H1 (cell line): ENCODE measurements at regions not wholly inside any gene's neighbourhood (a gene's known extent, or its start where the extent isn't known, plus 50 kb on each side); places are given as distances from the start of the nearest gene placed in this dataset.

Experiments
- CTCF ChIA-PET: fragments of 300-600 bp; sonication (Branson Sonifier 250); formaldehyde crosslinking; loops from one replicate; lab custom pipeline; 2021; ENCODE audit not compliant: partially characterized antibody; lab: Charles Lee
- POLR2A ChIA-PET: fragments of 300-600 bp; sonication (Branson Sonifier 250); formaldehyde crosslinking; loops from one replicate; lab custom pipeline; 2021; ENCODE audit warnings: inconsistent platforms; ENCODE audit not compliant: partially characterized antibody; lab: Charles Lee
- DNase-seq, 2 experiments: peaks; one replicate each; pipeline versions ENCODE4 v3.0.0 to v3.0.0-alpha.2; 2010 to 2022; ENCODE audit warnings: low spot score in 2 of 2, low read depth in 1 of 2, mixed read lengths in 1 of 2
- FAIRE-seq: peaks from 2 replicates; lab custom pipeline; 2011; peaks lifted over from hg19 to GRCh38; lab: Jason Lieb, UNC
- H2AFZ ChIP-seq: 2 replicates; pipeline ENCODE4 v1.8.1; 2012; ENCODE audit warnings: low read length, inconsistent platforms
- H2AK5ac ChIP-seq: 2 replicates; pipeline ENCODE4 v1.6.1; 2013; ENCODE audit warnings: low read depth, low read length
- H2BK120ac ChIP-seq: replicated peaks from 2 replicates; pipeline ENCODE3; 2013; ENCODE audit warnings: low read depth, low read length, inconsistent platforms
- H2BK12ac ChIP-seq: 2 replicates; pipeline ENCODE4 v1.6.1; 2013; ENCODE audit warnings: low read depth, low read length
- H2BK15ac ChIP-seq: 2 replicates; pipeline ENCODE4 v1.6.1; 2013; ENCODE audit warnings: low read length
- H2BK20ac ChIP-seq: 2 replicates; pipeline ENCODE4 v1.6.1; 2013; ENCODE audit warnings: low read length
- H2BK5ac ChIP-seq: 2 replicates; pipeline ENCODE4 v1.6.1; 2013; ENCODE audit warnings: low read depth, low read length
- H3K14ac ChIP-seq: 2 replicates; pipeline ENCODE4 v1.6.1; 2013; ENCODE audit warnings: inconsistent platforms; ENCODE audit not compliant: insufficient read length
- H3K18ac ChIP-seq: 2 replicates; pipeline ENCODE4 v1.6.1; 2013; ENCODE audit warnings: low read length; ENCODE audit errors: extremely low read depth
- H3K23ac ChIP-seq: 2 replicates; pipeline ENCODE4 v1.6.1; 2013; ENCODE audit warnings: inconsistent platforms; ENCODE audit not compliant: insufficient read length
- H3K23me2 ChIP-seq: 2 replicates; pipeline ENCODE4 v1.6.1; 2013; ENCODE audit warnings: low read depth, low read length
- H3K27ac ChIP-seq: 2 replicates; pipeline ENCODE4 v1.6.1; 2011; ENCODE audit warnings: low read depth, low read length, inconsistent platforms
- H3K27me3 ChIP-seq, 4 experiments: replicated peaks in 1 of 4; 1 replicate in 1 of 4; 2 replicates in 3 of 4; pipeline versions ENCODE4 v1.6.1 to v1.8.1; 2011 to 2013; ENCODE audit warnings: low read length in 3 of 4, mild to moderate bottlenecking in 3 of 4, inconsistent platforms in 2 of 4, mixed read lengths in 2 of 4, moderate library complexity in 1 of 4; ENCODE audit not compliant: control insufficient read depth in 3 of 4, insufficient read depth in 3 of 4; ENCODE audit errors: extremely low read depth in 1 of 4
- H3K36me3 ChIP-seq, 4 experiments: 2 replicates each; pipeline versions ENCODE4 v1.6.1 to v1.8.1; 2011 to 2013; ENCODE audit warnings: mild to moderate bottlenecking in 4 of 4, low read length in 3 of 4, moderate library complexity in 2 of 4, control low read depth in 1 of 4, inconsistent platforms in 1 of 4; ENCODE audit not compliant: insufficient read depth in 4 of 4, control insufficient read depth in 2 of 4
- H3K4ac ChIP-seq: replicated peaks from 2 replicates; pipeline ENCODE3; 2013; ENCODE audit warnings: low read length, low read depth, mixed read lengths, inconsistent platforms; ENCODE audit not compliant: insufficient read length
- H3K4me1 ChIP-seq, 4 experiments: replicated peaks in 1 of 4; 1 replicate in 1 of 4; 2 replicates in 3 of 4; pipeline versions ENCODE4 v1.6.1 to v1.8.1; 2011 to 2013; ENCODE audit warnings: low read length in 3 of 4, inconsistent platforms in 2 of 4, mixed read lengths in 1 of 4; ENCODE audit not compliant: insufficient read depth in 4 of 4, control insufficient read depth in 3 of 4
- H3K4me2 ChIP-seq, 2 experiments: 2 replicates each; pipeline versions ENCODE4 v1.6.1 to v1.8.1; 2011 to 2013; ENCODE audit warnings: low read depth in 2 of 2, low read length in 2 of 2, control low read depth in 1 of 2, inconsistent platforms in 1 of 2, mild to moderate bottlenecking in 1 of 2; ENCODE audit not compliant: insufficient read depth in 1 of 2
- H3K4me3 ChIP-seq, 4 experiments: fragments of 200-600, 300-600 bp in 1 of 4; sonication (generic), shearing (Covaris generic), sonication (Bioruptor Twin) in 1 of 4; 2 replicates each; pipeline versions ENCODE4 v1.5.1 to v1.8.1; 2011 to 2016; ENCODE audit warnings: low read length in 4 of 4, low read depth in 3 of 4, control low read depth in 2 of 4, inconsistent platforms in 2 of 4, mild to moderate bottlenecking in 2 of 4, mixed read lengths in 1 of 4, moderate library complexity in 1 of 4; ENCODE audit not compliant: insufficient read depth in 2 of 4; ENCODE audit errors: extremely low read depth in 1 of 4
- H3K56ac ChIP-seq: replicated peaks from 2 replicates; pipeline ENCODE3; 2013; ENCODE audit warnings: low read depth, mild to moderate bottlenecking, mixed read lengths, low read length, inconsistent platforms; ENCODE audit not compliant: insufficient read length
- H3K79me1 ChIP-seq: 2 replicates; pipeline ENCODE4 v1.6.1; 2013; ENCODE audit warnings: low read depth, low read length, control low read depth
- H3K79me2 ChIP-seq, 2 experiments: 2 replicates each; pipeline versions ENCODE4 v1.6.1 to v1.8.1; 2012 to 2013; ENCODE audit warnings: low read length in 2 of 2, mild to moderate bottlenecking in 2 of 2, inconsistent platforms in 1 of 2; ENCODE audit not compliant: insufficient read depth in 2 of 2, control insufficient read depth in 1 of 2
- H3K9ac ChIP-seq, 4 experiments: replicated peaks in 1 of 4; 1 replicate in 1 of 4; 2 replicates in 3 of 4; pipeline versions ENCODE4 v1.6.1 to v1.8.1; 2011 to 2013; ENCODE audit warnings: low read depth in 3 of 4, low read length in 3 of 4, control low read depth in 2 of 4, mild to moderate bottlenecking in 2 of 4, moderate library complexity in 2 of 4, inconsistent platforms in 1 of 4; ENCODE audit errors: extremely low read depth in 1 of 4
- H3K9me3 ChIP-seq, 2 experiments: 2 replicates each; pipeline versions ENCODE4 v1.6.1 to v1.8.1; 2012 to 2013; ENCODE audit warnings: mild to moderate bottlenecking in 2 of 2, moderate library complexity in 2 of 2, control low read depth in 1 of 2, inconsistent platforms in 1 of 2, low read depth in 1 of 2, low read length in 1 of 2, mixed read lengths in 1 of 2; ENCODE audit not compliant: insufficient read depth in 2 of 2
- H4K20me1 ChIP-seq, 2 experiments: replicated peaks in 1 of 2; 2 replicates each; pipeline versions ENCODE3 to v1.8.1; 2011 to 2013; ENCODE audit warnings: inconsistent platforms in 2 of 2, low read length in 2 of 2, mild to moderate bottlenecking in 1 of 2; ENCODE audit not compliant: insufficient read depth in 2 of 2, control insufficient read depth in 1 of 2
- H4K5ac ChIP-seq: 2 replicates; pipeline ENCODE4 v1.6.1; 2013; ENCODE audit warnings: low read length, low read depth, mixed read lengths, inconsistent platforms; ENCODE audit not compliant: insufficient read length
- H4K8ac ChIP-seq: 2 replicates; pipeline ENCODE4 v1.8.0; 2013; ENCODE audit warnings: mild to moderate bottlenecking, moderate library complexity, low read length, inconsistent platforms; ENCODE audit not compliant: insufficient read depth; ENCODE audit errors: extremely low read depth
- H4K91ac ChIP-seq: replicated peaks from 2 replicates; pipeline ENCODE3; 2013; ENCODE audit warnings: low read length, mixed read lengths, inconsistent platforms; ENCODE audit not compliant: insufficient read length
- ASH2L ChIP-seq: fragments of 200-600, 300-600 bp; sonication (generic); IDR thresholded peaks from one replicate; pipeline ENCODE4 v1.7.1; 2017; ENCODE audit warnings: low read length
- BACH1 ChIP-seq: IDR thresholded peaks from 2 replicates; pipeline ENCODE4 v1.6.1; 2012; ENCODE audit warnings: low read length, improper control_type of control experiment
- BCL11A ChIP-seq, 2 experiments: IDR thresholded peaks; one replicate each; pipeline ENCODE4 v1.6.1; 2011; ENCODE audit warnings: low read depth in 2 of 2, low read length in 2 of 2, mild to moderate bottlenecking in 2 of 2
- BRCA1 ChIP-seq: IDR thresholded peaks from 2 replicates; pipeline ENCODE4 v1.6.1; 2012; ENCODE audit warnings: low read depth, low read length, improper control_type of control experiment
- CBX5 ChIP-seq: fragments of 300-800, 300-1000 bp; sonication (generic); IDR thresholded peaks from 2 replicates; pipeline ENCODE4 v1.7.1; 2016; ENCODE audit warnings: antibody characterized with exemption, low read length, low read depth
- CBX8 ChIP-seq: fragments of 300-800, 300-1000 bp; sonication (generic); IDR thresholded peaks from 2 replicates; pipeline ENCODE4 v1.7.1; 2016; ENCODE audit warnings: low read depth, low read length, borderline replicate concordance
- CHD1 ChIP-seq: IDR thresholded peaks from 2 replicates; pipeline ENCODE4 v1.6.1; 2012; ENCODE audit warnings: low read depth, low read length, improper control_type of control experiment
- JUN ChIP-seq: IDR thresholded peaks from 2 replicates; pipeline ENCODE4 v1.6.1; 2011; ENCODE audit warnings: low read depth, mild to moderate bottlenecking, improper control_type of control experiment, low read length
- KDM1A ChIP-seq: fragments of 200-600, 300-600 bp; sonication (generic); IDR thresholded peaks from 2 replicates; pipeline ENCODE4 v1.7.1; 2016; ENCODE audit warnings: mild to moderate bottlenecking, low read length, borderline replicate concordance
- KDM4A ChIP-seq: IDR thresholded peaks from one replicate; pipeline ENCODE4 v1.7.1; 2012; ENCODE audit warnings: low read depth, mild to moderate bottlenecking, moderate library complexity, low read length, inconsistent platforms; ENCODE audit not compliant: severe bottlenecking
- POLR2AphosphoS5 ChIP-seq: IDR thresholded peaks from 2 replicates; pipeline ENCODE4 v1.6.1; 2011; ENCODE audit warnings: low read depth, low read length
- RNF2 ChIP-seq: fragments of 200-900, 300-1000 bp; sonication (generic); IDR thresholded peaks from 2 replicates; pipeline ENCODE4 v1.7.1; 2016; ENCODE audit warnings: borderline replicate concordance, low read depth, mild to moderate bottlenecking, antibody characterized with exemption, low read length; ENCODE audit not compliant: poor library complexity, severe bottlenecking; ENCODE audit errors: missing control alignments
- SIRT6 ChIP-seq: IDR thresholded peaks from one replicate; pipeline ENCODE4 v1.7.1; 2012; ENCODE audit warnings: low read length, inconsistent platforms
- SP1 ChIP-seq: IDR thresholded peaks from 2 replicates; pipeline ENCODE4 v1.6.1; 2011; ENCODE audit warnings: low read depth, low read length
- TBP ChIP-seq: IDR thresholded peaks from 2 replicates; pipeline ENCODE4 v1.6.1; 2011; ENCODE audit warnings: low read depth, low read length, improper control_type of control experiment
- WGBS, 2 experiments: shearing (Covaris generic) in 1 of 2; methylation state at CpG; one replicate each; pipeline versions ENCODE4 v1.1.6 to v1.1.7; 2013 to 2015; ENCODE audit warnings: low lambda C conversion rate in 2 of 2, mixed read lengths in 2 of 2, inconsistent platforms in 1 of 2, low coverage in 1 of 2, missing lambda C conversion rate in 1 of 2; ENCODE audit not compliant: insufficient replicate concordance in 2 of 2, insufficient coverage in 1 of 2, insufficient read length in 1 of 2; ENCODE audit errors: extremely low coverage in 1 of 2, missing lambda C conversion rate in 1 of 2; 5-methylcytosine and 5-hydroxymethylcytosine counted together
- TF ChIP-seq, protein P1 (sequence below): IDR thresholded peaks from 2 replicates; pipeline ENCODE4 v1.6.1; 2012; ENCODE audit warnings: inconsistent platforms

- H2BK120ac ChIP-seq, result no peak overlapping the region
- no peaks in the 10 kb centered on the region for H3K79me1 ChIP-seq
- H4K5ac ChIP-seq, result no peak overlapping the region
- WGBS, 2 experiments, result 90% methylated on average over 2 of the region's 2 CpGs; no CpG with 5 or more reads in 1 of the 2 experiments
- H3K9me3 ChIP-seq, result no peaks in the 10 kb centered on the region
- no peak overlapping the region for H2AFZ ChIP-seq
- POLR2A ChIA-PET, result no interaction called here
- H3K4me2 ChIP-seq, result no peak overlapping the region
- no peak overlapping the region for H4K91ac ChIP-seq
- no peak overlapping the region for H2BK5ac ChIP-seq
- no peaks in the 10 kb centered on the region for H4K20me1 ChIP-seq
- H2BK20ac ChIP-seq, result no peak overlapping the region
- H4K8ac ChIP-seq, result no peak overlapping the region
- no peak overlapping the region for H3K4me3 ChIP-seq
- H2BK15ac ChIP-seq, result no peak overlapping the region
- H2AK5ac ChIP-seq, result no peak overlapping the region
- CTCF ChIA-PET, result interaction anchor here (1.4 to 2.6 kb wide), 2 partner anchors 15 to 87 kb away, joined by 3 to 7 read pairs; no protein-coding TSS in a partner anchor
- no peaks in the 10 kb centered on the region for H3K79me2 ChIP-seq
- H3K23ac ChIP-seq, result no peak overlapping the region
- H3K27me3 ChIP-seq, result no peaks in the 10 kb centered on the region
- H3K4ac ChIP-seq, result no peak overlapping the region
- FAIRE-seq (no peak), DNase-seq (no peak)
- H3K18ac ChIP-seq, result no peak overlapping the region
- no peaks in the 10 kb centered on the region for H3K23me2 ChIP-seq
- H3K56ac ChIP-seq, result no peak overlapping the region
- H3K9ac ChIP-seq, result no peak overlapping the region
- H3K27ac ChIP-seq, result no peak overlapping the region
- H2BK12ac ChIP-seq, result no peak overlapping the region
- H3K14ac ChIP-seq, result no peak overlapping the region
- no peaks in the 10 kb centered on the region for H3K4me1 ChIP-seq
- no peaks in the 10 kb centered on the region for H3K36me3 ChIP-seq
- TF ChIP-seq SP1, result no peak
- TF ChIP-seq KDM1A, result no peak
- TF ChIP-seq CHD1, result no peak
- TF ChIP-seq, protein P1, sequence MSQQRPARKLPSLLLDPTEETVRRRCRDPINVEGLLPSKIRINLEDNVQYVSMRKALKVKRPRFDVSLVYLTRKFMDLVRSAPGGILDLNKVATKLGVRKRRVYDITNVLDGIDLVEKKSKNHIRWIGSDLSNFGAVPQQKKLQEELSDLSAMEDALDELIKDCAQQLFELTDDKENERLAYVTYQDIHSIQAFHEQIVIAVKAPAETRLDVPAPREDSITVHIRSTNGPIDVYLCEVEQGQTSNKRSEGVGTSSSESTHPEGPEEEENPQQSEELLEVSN, result no peak
- no peak for TF ChIP-seq BRCA1
- TF ChIP-seq TBP, result no peak
- TF ChIP-seq CBX5, result no peak
- TF ChIP-seq SIRT6, result no peak
- TF ChIP-seq ASH2L, result no peak
- TF ChIP-seq KDM4A, result no peak
- TF ChIP-seq BACH1, result no peak
- no peak for TF ChIP-seq JUN
- TF ChIP-seq POLR2AphosphoS5, result no peak
- TF ChIP-seq BCL11A (IDR thresholded peaks at IDR 0.05; ENCODE audit: low read depth in 2 of 2, low read length in 2 of 2), result no peak
- no peak for TF ChIP-seq CBX8
- TF ChIP-seq RNF2, result no peak
Measured at GRCh38 chr1:101151286-101151685, 85.5 kb upstream of the S1PR1 start.
